A673 (cell line): ENCODE measurements at regions not wholly inside any gene's neighbourhood (a gene's known extent, or its start where the extent isn't known, plus 50 kb on each side); places are given as distances from the start of the nearest gene placed in this dataset.

Experiments used
- BruUV-seq: library from RNA; stranded (reverse); fragments of 400-500 nt; replicated peaks from 2 replicates; lab custom pipeline; 2021; lab: Mats Ljungman, UMichigan
- CTCF ChIA-PET: fragments of 300-600 bp; sonication (Branson Sonifier 250); formaldehyde crosslinking; loops from one replicate; lab custom pipeline; 2022; ENCODE audit warnings: antibody characterized with exemption; lab: Charles Lee
- POLR2A ChIA-PET: fragments of 300-600 bp; sonication (Branson Sonifier 250); formaldehyde crosslinking; loops from one replicate; lab custom pipeline; 2022; ENCODE audit warnings: antibody characterized with exemption; ENCODE audit not compliant: low non-redundant PET; lab: Charles Lee
- DNase-seq: peaks from one replicate; pipeline ENCODE4 v3.0.0-alpha.2; 2015; ENCODE audit warnings: low spot score
- H3K27ac ChIP-seq: fragments of 200-600 bp; sonication (generic); 2 replicates; pipeline ENCODE4 v1.5.1; 2016; ENCODE audit warnings: mixed run types, low read depth, mild to moderate bottlenecking, mixed read lengths, antibody characterized with exemption, low read length; ENCODE audit not compliant: poor library complexity, severe bottlenecking
- H3K27me3 ChIP-seq: fragments of 200-600 bp; sonication (generic); replicated peaks from 2 replicates; pipeline ENCODE4 v1.6.1; 2017; ENCODE audit warnings: mixed run types, low read depth, mild to moderate bottlenecking, mixed read lengths, antibody characterized with exemption, low read length; ENCODE audit not compliant: insufficient read depth, poor library complexity
- H3K36me3 ChIP-seq: fragments of 200-600 bp; sonication (generic); 2 replicates; pipeline ENCODE4 v1.6.1; 2016; ENCODE audit warnings: mixed run types, mild to moderate bottlenecking, mixed read lengths, antibody characterized with exemption, low read length; ENCODE audit not compliant: insufficient read depth, poor library complexity, severe bottlenecking
- H3K4me1 ChIP-seq: fragments of 200-600 bp; sonication (generic); 2 replicates; pipeline ENCODE4 v1.6.1; 2017; ENCODE audit warnings: mixed run types, mild to moderate bottlenecking, mixed read lengths, antibody characterized with exemption, low read length; ENCODE audit not compliant: insufficient read depth, poor library complexity, severe bottlenecking
- H3K4me3 ChIP-seq: fragments of 200-600 bp; sonication (generic); 2 replicates; pipeline ENCODE4 v1.5.1; 2016; ENCODE audit warnings: low read depth, mixed run types, mild to moderate bottlenecking, mixed read lengths, low read length; ENCODE audit not compliant: poor library complexity, severe bottlenecking
- H3K9me3 ChIP-seq: fragments of 200-600 bp; sonication (generic); 2 replicates; pipeline ENCODE4 v1.6.1; 2016; ENCODE audit warnings: mixed run types, low read depth, mild to moderate bottlenecking, mixed read lengths, antibody characterized with exemption, low read length; ENCODE audit not compliant: poor library complexity, severe bottlenecking
- CTCF ChIP-seq: fragments of 300-800, 200-600 bp; sonication (generic); conservative IDR thresholded peaks from 2 replicates; pipeline ENCODE4 v1.5.1; 2017; ENCODE audit warnings: low read depth, mild to moderate bottlenecking, antibody characterized with exemption, low read length, moderate library complexity, mixed read lengths
- EZH2 ChIP-seq: fragments of 200-600 bp; sonication (generic); IDR thresholded peaks from 2 replicates; pipeline ENCODE4 v1.6.1; 2017; ENCODE audit warnings: borderline replicate concordance, low read depth, mild to moderate bottlenecking, mixed read lengths, antibody characterized with exemption, low read length; ENCODE audit not compliant: poor library complexity, severe bottlenecking
- intact Hi-C: fragments of 100-400 bp; cut with micrococcal nuclease; formaldehyde crosslinking; loops from one replicate; pipeline ENCODE4 v1.10.0; 2022; ENCODE audit not compliant: unreplicated experiment

GRCh38 chr15:35633677-35634076 lies 87.7 kb upstream of the DPH6 start:
- H3K4me1 ChIP-seq = no peaks in the 10 kb centered on the region
- no peaks in the 10 kb centered on the region for H3K9me3 ChIP-seq
- ChIA-PET CTCF (no interaction called here), POLR2A (no interaction called here)
- no peak for DNase-seq
- no peaks in the 10 kb centered on the region for H3K36me3 ChIP-seq
- TF ChIP-seq CTCF = no peak
- no peak for TF ChIP-seq EZH2
- intact Hi-C loops = no loop called here
- H3K27me3 ChIP-seq = no peaks in the 10 kb centered on the region
- no TSS peak for BruUV-seq
- no peak overlapping the region for H3K27ac ChIP-seq
- no peak overlapping the region for H3K4me3 ChIP-seq

DNA sequence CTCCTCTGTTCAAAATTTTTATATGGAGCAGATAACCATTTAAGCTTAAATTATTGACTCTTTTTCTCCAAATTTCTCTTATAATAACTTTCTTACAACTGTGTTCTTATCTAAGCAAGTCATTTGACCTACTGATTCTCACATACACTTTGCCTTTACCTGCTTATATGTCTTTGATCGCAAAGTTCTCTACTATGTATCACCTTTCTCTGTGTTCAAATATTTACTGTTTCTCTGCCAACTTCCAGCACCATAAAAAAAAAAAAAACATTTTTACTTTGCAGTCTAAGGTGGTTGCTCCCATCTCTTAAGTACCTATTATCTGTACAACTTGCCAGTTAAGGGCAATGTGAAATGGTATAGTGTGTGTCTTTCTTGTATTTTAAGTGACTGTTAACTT lies 100.8 kb upstream of the DPH6 start:
- no TSS peak for BruUV-seq
- Histone ChIP-seq H3K27me3 (no peaks in the 10 kb centered on the region), H3K4me3 (no peak overlapping the region), H3K9me3 (no peaks in the 10 kb centered on the region), H3K36me3 (no peaks in the 10 kb centered on the region), H3K4me1 (no peaks in the 10 kb centered on the region), H3K27ac (no peak overlapping the region)
- DNase-seq = no peak
- ChIA-PET CTCF (no interaction called here), POLR2A (no interaction called here)
- intact Hi-C loops = no loop called here
- no peak for TF ChIP-seq EZH2
- no peak for TF ChIP-seq CTCF

- Histone ChIP-seq H3K4me1 (no peaks in the 10 kb centered on the region), H3K27me3 (no peaks in the 10 kb centered on the region), H3K36me3 (no peaks in the 10 kb centered on the region), H3K27ac (no peak overlapping the region), H3K9me3 (no peaks in the 10 kb centered on the region), H3K4me3 (no peak overlapping the region)
- no TSS peak for BruUV-seq
- DNase-seq = no peak
- no peak for TF ChIP-seq EZH2
- no peak for TF ChIP-seq CTCF
- intact Hi-C loops = no loop called here
- POLR2A ChIA-PET = no interaction called here
- CTCF ChIA-PET = no interaction called here
These were observed 101.3 kb upstream of the DPH6 start for GRCh38 chr15:35647303-35647702.
